Left cardiac atrium (tissue), 4 donors: ENCODE measurements at regions not wholly inside any gene's neighbourhood (a gene's known extent, or its start where the extent isn't known, plus 50 kb on each side); places are given as distances from the start of the nearest gene placed in this dataset.
A peak's percentile ranks its signal among the peaks of the same experiment; 100 is the strongest.

ENCODE experiments used
- ATAC-seq, 2 donors: fragments of 200-7000 bp; cut with Tn5 transposase; one replicate each; pipeline ENCODE4 v1.9.1; 2020; ENCODE audit warnings: mild to moderate bottlenecking in 2 of 2, moderate library complexity in 2 of 2
- DNase-seq: peaks from one replicate; pipeline ENCODE4 v3.0.0-alpha.2; 2020
- intact Hi-C, 2 donors: fragments of 100-400 bp; cut with DNase I; formaldehyde crosslinking; loops; one replicate each; pipeline versions ENCODE4 v1.14.1 to v1.15.1; 2022 to 2023
- donor health status: DM: no; HTN: yes; CAD: no.
- donor health status: DM: no; HTN: yes; CAD: no; lungs with severe emphysema.
- donor health status: DM: yes; HTN: yes; CAD: no.
- donor health status: Dilated cardiomyopathy.

GRCh38 chr15:37806808-37807207, 127.6 kb upstream of the TMCO5A start:
- no peak for DNase-seq
- intact Hi-C loops = no loop called here
- ATAC-seq = no peak

GRCh38 chr15:37810381-37810780, 124.1 kb upstream of the TMCO5A start:
- ATAC-seq (no peak), DNase-seq (no peak)
- intact Hi-C loops = no loop called here

- ATAC-seq = no peak
- no peak for DNase-seq
- intact Hi-C loops = no loop called here
Observed at GRCh38 chr15:37813306-37813705, 121.1 kb upstream of the TMCO5A start.

- no peak for DNase-seq
- intact Hi-C loops = no loop called here
- no peak for ATAC-seq
Observed at GRCh38 chr15:37814847-37815515, 119.5 kb upstream of the TMCO5A start.

GRCh38 chr15:37818152-37818677, 116.2 kb upstream of the TMCO5A start:
- intact Hi-C loops = no loop called here
- ATAC-seq = peak in 1 of 2 donors; percentile 79
- DNase-seq = no peak

GRCh38 chr15:37819191-37819590, 115.2 kb upstream of the TMCO5A start:
- ATAC-seq (peak; percentile 38 to 92), DNase-seq (no peak)
- intact Hi-C loops = no loop called here

GRCh38 chr15:37820380-37821128, 113.9 kb upstream of the TMCO5A start:
- ATAC-seq (no peak), DNase-seq (no peak)

GRCh38 chr15:37823601-37824275, 110.7 kb upstream of the TMCO5A start:
- no peak for ATAC-seq
- intact Hi-C loops = no loop called here
- no peak for DNase-seq

More at GRCh38 chr15:37820380-37821128, 113.9 kb upstream of the TMCO5A start:
- intact Hi-C loops = no loop called here

- ATAC-seq = peak in 1 of 2 donors; percentile 94
- DNase-seq = peak; percentile 22
- intact Hi-C loops = no loop called here
Observed at GRCh38 chr15:37824717-37825382, 109.6 kb upstream of the TMCO5A start.

- ATAC-seq (peak in 1 of 2 donors; percentile 38), DNase-seq (no peak)
- intact Hi-C loops = no loop called here
Observed at GRCh38 chr15:37837276-37837675, 97.2 kb upstream of the TMCO5A start.

- intact Hi-C loops = no loop called here
- DNase-seq = no peak
- no peak for ATAC-seq
Observed at GRCh38 chr15:37847776-37848175, 86.7 kb upstream of the TMCO5A start.

- intact Hi-C loops = no loop called here
- DNase-seq (no peak), ATAC-seq (no peak)
Observed at GRCh38 chr15:37856109-37856508, 78.3 kb upstream of the TMCO5A start.

GRCh38 chr15:37860896-37861295, 73.5 kb upstream of the TMCO5A start:
- DNase-seq = no peak
- ATAC-seq = no peak
- intact Hi-C loops = no loop called here

- DNase-seq (no peak), ATAC-seq (no peak)
- intact Hi-C loops = no loop called here
Observed at GRCh38 chr15:37865687-37866086, 68.8 kb upstream of the TMCO5A start.

GRCh38 chr15:37870711-37871110, 63.7 kb upstream of the TMCO5A start:
- no peak for DNase-seq
- ATAC-seq = no peak
- intact Hi-C loops = no loop called here

GRCh38 chr15:37872661-37873060, 61.8 kb upstream of the TMCO5A start:
- no peak for ATAC-seq
- no peak for DNase-seq
- intact Hi-C loops = no loop called here

- intact Hi-C loops = no loop called here
- no peak for ATAC-seq
- DNase-seq = no peak
Observed at GRCh38 chr15:37873336-37873735, 61.1 kb upstream of the TMCO5A start.

GRCh38 chr15:37876900-37877299, 57.5 kb upstream of the TMCO5A start:
- no peak for DNase-seq
- ATAC-seq = no peak
- intact Hi-C loops = no loop called here

- DNase-seq (no peak), ATAC-seq (peak in 1 of 2 donors; percentile 82)
- intact Hi-C loops = no loop called here
Observed at GRCh38 chr15:37877851-37878741, 56.3 kb upstream of the TMCO5A start.
